ENCODE measurements at regions not wholly inside any gene's neighbourhood (a gene's known extent, or its start where the extent isn't known, plus 50 kb on each side); places are given as distances from the start of the nearest gene placed in this dataset. TPM values are rescaled to one million over a fixed set of nuclear protein-coding genes. Genes with fewer than 3 reads are reported as not detected.
A peak's percentile ranks its signal among the peaks of the same experiment; 100 is the strongest.

- H3K36me3 ChIP-seq (replicated peaks; ENCODE audit: insufficient read depth, low read depth) = no peaks in the 10 kb centered on the region
- H3K27me3 ChIP-seq = no peaks in the 10 kb centered on the region
- TF ChIP-seq EZH2 (IDR thresholded peaks at IDR 0.05; ENCODE audit: borderline replicate concordance) (no peak), CTCF (IDR thresholded peaks at IDR 0.05; ENCODE audit: poor library complexity) (no peak), EZH2phosphoT487 (IDR thresholded peaks at IDR 0.05; ENCODE audit: low read depth, severe bottlenecking, unreplicated experiment) (no peak)
- H3K9me3 ChIP-seq (ENCODE audit: low read depth) = no peaks in the 10 kb centered on the region
- DNase-seq (ENCODE audit: low spot score) = no peak
- H3K27ac ChIP-seq = no peak overlapping the region
- H3K79me2 ChIP-seq = no peaks in the 10 kb centered on the region
- H3K4me1 ChIP-seq (ENCODE audit: insufficient read depth) = peaks cover 5% of the 10 kb centered on the region
- H2AFZ ChIP-seq = no peak overlapping the region
- no peaks in the 10 kb centered on the region for H4K20me1 ChIP-seq (ENCODE audit: insufficient read depth, poor library complexity, severe bottlenecking)
- no peak overlapping the region for H3K4me2 ChIP-seq
- no peaks in the 10 kb centered on the region for H3K9me2 ChIP-seq (replicated peaks; ENCODE audit: insufficient read depth)
- WGBS (ENCODE audit: low lambda C conversion rate, missing lambda C conversion rate) = 86% methylated on average over 4 of the region's 4 CpGs
- H3K4me3 ChIP-seq = no peak overlapping the region
Measured at GRCh38 chr15:75149867-75150709, 51.6 kb upstream of the C15orf39 start.

GRCh38 chr15:75151214-75152128 is 50.2 kb upstream of the C15orf39 start:
- no peak for TF ChIP-seq CTCF (IDR thresholded peaks at IDR 0.05; ENCODE audit: poor library complexity)
- no peak for TF ChIP-seq EZH2 (IDR thresholded peaks at IDR 0.05; ENCODE audit: borderline replicate concordance)
- TF ChIP-seq EZH2phosphoT487 (IDR thresholded peaks at IDR 0.05; ENCODE audit: low read depth, severe bottlenecking, unreplicated experiment) = no peak
- H3K9me2 ChIP-seq (replicated peaks; ENCODE audit: insufficient read depth) = no peaks in the 10 kb centered on the region
- peak overlapping the region; percentile 71 for H3K27ac ChIP-seq
- no peaks in the 10 kb centered on the region for H3K9me3 ChIP-seq (ENCODE audit: low read depth)
- no peaks in the 10 kb centered on the region for H3K27me3 ChIP-seq
- WGBS (ENCODE audit: low lambda C conversion rate, missing lambda C conversion rate) = 61% methylated on average over 5 of the region's 5 CpGs
- no peak overlapping the region for H3K4me3 ChIP-seq
- no peak overlapping the region for H2AFZ ChIP-seq
- DNase-seq (ENCODE audit: low spot score) = no peak
- no peaks in the 10 kb centered on the region for H4K20me1 ChIP-seq (ENCODE audit: insufficient read depth, poor library complexity, severe bottlenecking)
- no peak overlapping the region for H3K4me2 ChIP-seq
- H3K79me2 ChIP-seq = no peaks in the 10 kb centered on the region
- H3K4me1 ChIP-seq (ENCODE audit: insufficient read depth) = peaks cover 5% of the 10 kb centered on the region
- H3K36me3 ChIP-seq (replicated peaks; ENCODE audit: insufficient read depth, low read depth) = no peaks in the 10 kb centered on the region

Small RNA genes lying in the stretch of these regions (small RNA-seq; reads per million reads assigned to genes)
- gene RF00017 = not detected
- not detected for gene RF00601

All from hepatocyte (in vitro differentiated cells).